WTC11 (cell line): ENCODE measurements at regions not wholly inside any gene's neighbourhood (a gene's known extent, or its start where the extent isn't known, plus 50 kb on each side); places are given as distances from the start of the nearest gene placed in this dataset.

ENCODE experiments used
- ATAC-seq: fragments of 200-7000 bp; cut with Tn5 transposase; 2 replicates; pipeline ENCODE4 v1.10.0; 2021; ENCODE audit warnings: mild to moderate bottlenecking, moderate library complexity
- CTCF ChIA-PET: fragments of 300-600 bp; sonication (Branson Sonifier 250); formaldehyde crosslinking; loops from one replicate; lab custom pipeline; 2021; ENCODE audit warnings: antibody characterized with exemption; lab: Charles Lee
- POLR2A ChIA-PET: fragments of 350-600 bp; sonication (Branson Sonifier 250); formaldehyde crosslinking; loops from one replicate; lab custom pipeline; 2021; ENCODE audit warnings: antibody characterized with exemption; lab: Charles Lee
- DNase-seq: peaks from one replicate; pipeline ENCODE4 v3.0.0; 2021; ENCODE audit warnings: low spot score
- H3K27ac Mint-ChIP-seq: 2 replicates; pipeline ENCODE4 v1.8.0; 2021; ENCODE audit warnings: mixed read lengths
- H3K27me3 Mint-ChIP-seq: 2 replicates; pipeline ENCODE4 v1.8.0; 2021; ENCODE audit warnings: low read depth, mild to moderate bottlenecking, moderate library complexity, mixed read lengths
- H3K36me3 Mint-ChIP-seq: 2 replicates; pipeline ENCODE4 v1.8.0; 2021; ENCODE audit warnings: mixed read lengths
- H3K4me1 Mint-ChIP-seq: 2 replicates; pipeline ENCODE4 v1.8.0; 2022; ENCODE audit warnings: mixed read lengths
- H3K4me3 Mint-ChIP-seq: 2 replicates; pipeline ENCODE4 v1.8.0; 2021; ENCODE audit warnings: mild to moderate bottlenecking, moderate library complexity, mixed read lengths
- H3K9me3 Mint-ChIP-seq: 2 replicates; pipeline ENCODE4 v1.8.0; 2021; ENCODE audit warnings: mixed read lengths
- CREM ChIP-seq: sonication (generic); formaldehyde crosslinking; IDR thresholded peaks from 2 replicates; pipeline ENCODE4 v1.8.1; 2022; ENCODE audit warnings: mild to moderate bottlenecking, missing genetic modification reagents, moderate library complexity
- E2F5 ChIP-seq: sonication (generic); formaldehyde crosslinking; IDR thresholded peaks from 2 replicates; pipeline ENCODE4 v1.8.1; 2022; ENCODE audit warnings: mild to moderate bottlenecking, moderate library complexity, missing genetic modification reagents
- ELF4 ChIP-seq: sonication (generic); formaldehyde crosslinking; IDR thresholded peaks from 2 replicates; pipeline ENCODE4 v1.8.1; 2022; ENCODE audit warnings: low read depth, mild to moderate bottlenecking, moderate library complexity, missing genetic modification reagents
- ETV6 ChIP-seq: sonication (generic); formaldehyde crosslinking; IDR thresholded peaks from 2 replicates; pipeline ENCODE4 v1.8.1; 2022; ENCODE audit warnings: mild to moderate bottlenecking, missing genetic modification reagents
- FOXJ3 ChIP-seq: sonication (generic); formaldehyde crosslinking; IDR thresholded peaks from 2 replicates; pipeline ENCODE4 v1.9.0; 2021; ENCODE audit warnings: missing genetic modification reagents, mild to moderate bottlenecking, borderline replicate concordance
- JAZF1 ChIP-seq: fragments of 250-450 bp; sonication (Bioruptor Pico); IDR thresholded peaks from 2 replicates; pipeline ENCODE4 v1.9.0; 2021; ENCODE audit warnings: moderate library complexity, mild to moderate bottlenecking, inconsistent platforms
- NR3C1 ChIP-seq: sonication (generic); formaldehyde crosslinking; conservative IDR thresholded peaks from 2 replicates; pipeline ENCODE4 v1.8.1; 2023; ENCODE audit warnings: low read depth, mild to moderate bottlenecking, missing genetic modification reagents
- RELA ChIP-seq: sonication (generic); formaldehyde crosslinking; IDR thresholded peaks from 2 replicates; pipeline ENCODE4 v1.8.1; 2022; ENCODE audit warnings: missing genetic modification reagents, mild to moderate bottlenecking, borderline replicate concordance
- TCF7 ChIP-seq: sonication (generic); formaldehyde crosslinking; IDR thresholded peaks from 2 replicates; pipeline ENCODE4 v1.8.0; 2022; ENCODE audit warnings: mild to moderate bottlenecking, low read depth, missing genetic modification reagents, moderate library complexity
- TP53 ChIP-seq: sonication (generic); formaldehyde crosslinking; IDR thresholded peaks from 2 replicates; pipeline ENCODE4 v1.8.1; 2023; ENCODE audit warnings: mild to moderate bottlenecking, missing genetic modification reagents
- ZBTB43 ChIP-seq: sonication (generic); formaldehyde crosslinking; IDR thresholded peaks from 2 replicates; pipeline ENCODE4 v1.8.1; 2023; ENCODE audit warnings: mild to moderate bottlenecking, missing genetic modification reagents
- TF ChIP-seq, protein P1 (sequence below): fragments of 200-600 bp; IDR thresholded peaks from 2 replicates; pipeline ENCODE4 v1.8.0; 2022; ENCODE audit warnings: antibody characterized with exemption
- TF ChIP-seq, protein P2 (sequence below): sonication (generic); formaldehyde crosslinking; conservative IDR thresholded peaks from 2 replicates; pipeline ENCODE4 v1.8.1; 2023; ENCODE audit warnings: mild to moderate bottlenecking, low read depth, missing genetic modification reagents, moderate library complexity
- TF ChIP-seq, protein P3 (sequence below): sonication (generic); formaldehyde crosslinking; IDR thresholded peaks from 2 replicates; pipeline ENCODE4 v1.8.1; 2022; ENCODE audit warnings: missing genetic modification reagents, borderline replicate concordance
- TF ChIP-seq, protein P4 (sequence below): sonication (generic); formaldehyde crosslinking; IDR thresholded peaks from 2 replicates; pipeline ENCODE4 v1.8.0; 2023; ENCODE audit warnings: mild to moderate bottlenecking, missing genetic modification reagents

- TF ChIP-seq, protein P1, sequence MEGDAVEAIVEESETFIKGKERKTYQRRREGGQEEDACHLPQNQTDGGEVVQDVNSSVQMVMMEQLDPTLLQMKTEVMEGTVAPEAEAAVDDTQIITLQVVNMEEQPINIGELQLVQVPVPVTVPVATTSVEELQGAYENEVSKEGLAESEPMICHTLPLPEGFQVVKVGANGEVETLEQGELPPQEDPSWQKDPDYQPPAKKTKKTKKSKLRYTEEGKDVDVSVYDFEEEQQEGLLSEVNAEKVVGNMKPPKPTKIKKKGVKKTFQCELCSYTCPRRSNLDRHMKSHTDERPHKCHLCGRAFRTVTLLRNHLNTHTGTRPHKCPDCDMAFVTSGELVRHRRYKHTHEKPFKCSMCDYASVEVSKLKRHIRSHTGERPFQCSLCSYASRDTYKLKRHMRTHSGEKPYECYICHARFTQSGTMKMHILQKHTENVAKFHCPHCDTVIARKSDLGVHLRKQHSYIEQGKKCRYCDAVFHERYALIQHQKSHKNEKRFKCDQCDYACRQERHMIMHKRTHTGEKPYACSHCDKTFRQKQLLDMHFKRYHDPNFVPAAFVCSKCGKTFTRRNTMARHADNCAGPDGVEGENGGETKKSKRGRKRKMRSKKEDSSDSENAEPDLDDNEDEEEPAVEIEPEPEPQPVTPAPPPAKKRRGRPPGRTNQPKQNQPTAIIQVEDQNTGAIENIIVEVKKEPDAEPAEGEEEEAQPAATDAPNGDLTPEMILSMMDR = no peak
Measured at GRCh38 chr11:119843877-119844276, 114.9 kb upstream of the NECTIN1 start (continued).

DNA sequence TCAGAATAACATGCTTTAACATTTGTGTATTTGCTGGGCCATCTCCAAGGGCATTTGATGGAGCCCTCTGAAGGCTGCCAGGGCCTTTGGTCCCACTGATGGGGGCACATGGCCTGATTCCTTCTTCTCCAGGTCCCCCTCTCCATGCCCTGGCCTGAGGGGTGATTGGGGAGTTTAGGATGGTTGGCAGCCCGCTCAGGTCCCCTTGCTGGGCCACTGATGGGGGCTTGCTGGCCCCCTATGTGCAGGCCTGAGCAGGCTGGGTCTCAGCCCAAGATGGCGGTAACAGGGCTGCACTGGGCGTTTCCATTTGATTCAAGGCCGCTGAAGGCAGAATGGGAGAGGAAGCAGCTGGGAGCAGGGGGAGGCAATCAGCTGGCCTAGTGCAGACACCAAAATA, 113.7 kb upstream of the NECTIN1 start:
- Mint-ChIP-seq H3K9me3 (peaks cover 8% of the 10 kb centered on the region), H3K4me1 (peaks cover 9% of the 10 kb centered on the region), H3K27me3 (peaks cover 2% of the 10 kb centered on the region; the same call in 1 of the 2 replicates), H3K36me3 (no peaks in the 10 kb centered on the region), H3K27ac (no peak overlapping the region), H3K4me3 (no peak overlapping the region)
- DNase-seq (no peak), ATAC-seq (no peak)
- TF ChIP-seq, protein P1 = no peak
- TF ChIP-seq ETV6 (CRISPR knock-in tag) = no peak
- no peak for TF ChIP-seq NR3C1 (CRISPR knock-in tag)
- no peak for TF ChIP-seq FOXJ3 (CRISPR knock-in tag)
- TF ChIP-seq JAZF1 (CRISPR knock-in tag) = no peak
- TF ChIP-seq ZBTB43 (CRISPR knock-in tag) = no peak
- no peak for TF ChIP-seq E2F5 (CRISPR knock-in tag)
- TF ChIP-seq TP53 (CRISPR knock-in tag) = no peak
- POLR2A ChIA-PET = no interaction called here
- CTCF ChIA-PET = interaction anchor here (0.6 kb wide), 1 partner anchor 338 kb away, joined by 3 read pairs; no protein-coding TSS in a partner anchor

- CTCF ChIA-PET = no interaction called here
- Mint-ChIP-seq H3K9me3 (0 out of 2 replicates have a peak, but pooled peaks cover 3% of the 10 kb centered on the region), H3K27ac (no peak overlapping the region), H3K27me3 (peaks cover 13% of the 10 kb centered on the region), H3K36me3 (no peaks in the 10 kb centered on the region), H3K4me3 (peak overlapping the region; percentile 22; the same call in 1 of the 2 replicates), H3K4me1 (peaks cover 6% of the 10 kb centered on the region)
- POLR2A ChIA-PET = no interaction called here
- ATAC-seq (no peak), DNase-seq (no peak)
- no peak for TF ChIP-seq CREM (CRISPR knock-in tag)
- no peak for TF ChIP-seq TCF7 (CRISPR knock-in tag)
- TF ChIP-seq, protein P2, sequence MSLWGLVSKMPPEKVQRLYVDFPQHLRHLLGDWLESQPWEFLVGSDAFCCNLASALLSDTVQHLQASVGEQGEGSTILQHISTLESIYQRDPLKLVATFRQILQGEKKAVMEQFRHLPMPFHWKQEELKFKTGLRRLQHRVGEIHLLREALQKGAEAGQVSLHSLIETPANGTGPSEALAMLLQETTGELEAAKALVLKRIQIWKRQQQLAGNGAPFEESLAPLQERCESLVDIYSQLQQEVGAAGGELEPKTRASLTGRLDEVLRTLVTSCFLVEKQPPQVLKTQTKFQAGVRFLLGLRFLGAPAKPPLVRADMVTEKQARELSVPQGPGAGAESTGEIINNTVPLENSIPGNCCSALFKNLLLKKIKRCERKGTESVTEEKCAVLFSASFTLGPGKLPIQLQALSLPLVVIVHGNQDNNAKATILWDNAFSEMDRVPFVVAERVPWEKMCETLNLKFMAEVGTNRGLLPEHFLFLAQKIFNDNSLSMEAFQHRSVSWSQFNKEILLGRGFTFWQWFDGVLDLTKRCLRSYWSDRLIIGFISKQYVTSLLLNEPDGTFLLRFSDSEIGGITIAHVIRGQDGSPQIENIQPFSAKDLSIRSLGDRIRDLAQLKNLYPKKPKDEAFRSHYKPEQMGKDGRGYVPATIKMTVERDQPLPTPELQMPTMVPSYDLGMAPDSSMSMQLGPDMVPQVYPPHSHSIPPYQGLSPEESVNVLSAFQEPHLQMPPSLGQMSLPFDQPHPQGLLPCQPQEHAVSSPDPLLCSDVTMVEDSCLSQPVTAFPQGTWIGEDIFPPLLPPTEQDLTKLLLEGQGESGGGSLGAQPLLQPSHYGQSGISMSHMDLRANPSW (CRISPR knock-in tag) = no peak
- TF ChIP-seq, protein P1 = no peak
- no peak for TF ChIP-seq ETV6 (CRISPR knock-in tag)
- TF ChIP-seq, protein P3, sequence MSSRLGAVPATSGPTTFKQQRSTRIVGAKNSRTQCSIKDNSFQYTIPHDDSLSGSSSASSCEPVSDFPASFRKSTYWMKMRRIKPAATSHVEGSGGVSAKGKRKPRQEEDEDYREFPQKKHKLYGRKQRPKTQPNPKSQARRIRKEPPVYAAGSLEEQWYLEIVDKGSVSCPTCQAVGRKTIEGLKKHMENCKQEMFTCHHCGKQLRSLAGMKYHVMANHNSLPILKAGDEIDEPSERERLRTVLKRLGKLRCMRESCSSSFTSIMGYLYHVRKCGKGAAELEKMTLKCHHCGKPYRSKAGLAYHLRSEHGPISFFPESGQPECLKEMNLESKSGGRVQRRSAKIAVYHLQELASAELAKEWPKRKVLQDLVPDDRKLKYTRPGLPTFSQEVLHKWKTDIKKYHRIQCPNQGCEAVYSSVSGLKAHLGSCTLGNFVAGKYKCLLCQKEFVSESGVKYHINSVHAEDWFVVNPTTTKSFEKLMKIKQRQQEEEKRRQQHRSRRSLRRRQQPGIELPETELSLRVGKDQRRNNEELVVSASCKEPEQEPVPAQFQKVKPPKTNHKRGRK = no peak
- TF ChIP-seq ELF4 (CRISPR knock-in tag) = no peak
- TF ChIP-seq, protein P4, sequence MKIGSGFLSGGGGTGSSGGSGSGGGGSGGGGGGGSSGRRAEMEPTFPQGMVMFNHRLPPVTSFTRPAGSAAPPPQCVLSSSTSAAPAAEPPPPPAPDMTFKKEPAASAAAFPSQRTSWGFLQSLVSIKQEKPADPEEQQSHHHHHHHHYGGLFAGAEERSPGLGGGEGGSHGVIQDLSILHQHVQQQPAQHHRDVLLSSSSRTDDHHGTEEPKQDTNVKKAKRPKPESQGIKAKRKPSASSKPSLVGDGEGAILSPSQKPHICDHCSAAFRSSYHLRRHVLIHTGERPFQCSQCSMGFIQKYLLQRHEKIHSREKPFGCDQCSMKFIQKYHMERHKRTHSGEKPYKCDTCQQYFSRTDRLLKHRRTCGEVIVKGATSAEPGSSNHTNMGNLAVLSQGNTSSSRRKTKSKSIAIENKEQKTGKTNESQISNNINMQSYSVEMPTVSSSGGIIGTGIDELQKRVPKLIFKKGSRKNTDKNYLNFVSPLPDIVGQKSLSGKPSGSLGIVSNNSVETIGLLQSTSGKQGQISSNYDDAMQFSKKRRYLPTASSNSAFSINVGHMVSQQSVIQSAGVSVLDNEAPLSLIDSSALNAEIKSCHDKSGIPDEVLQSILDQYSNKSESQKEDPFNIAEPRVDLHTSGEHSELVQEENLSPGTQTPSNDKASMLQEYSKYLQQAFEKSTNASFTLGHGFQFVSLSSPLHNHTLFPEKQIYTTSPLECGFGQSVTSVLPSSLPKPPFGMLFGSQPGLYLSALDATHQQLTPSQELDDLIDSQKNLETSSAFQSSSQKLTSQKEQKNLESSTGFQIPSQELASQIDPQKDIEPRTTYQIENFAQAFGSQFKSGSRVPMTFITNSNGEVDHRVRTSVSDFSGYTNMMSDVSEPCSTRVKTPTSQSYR (CRISPR knock-in tag) = no peak
- TF ChIP-seq RELA (CRISPR knock-in tag) = no peak
Measured at GRCh38 chr11:119839476-119840133, 110.6 kb upstream of the NECTIN1 start.
